BE2C (cell line): ENCODE measurements at regions not wholly inside any gene's neighbourhood (a gene's known extent, or its start where the extent isn't known, plus 50 kb on each side); places are given as distances from the start of the nearest gene placed in this dataset.
"Not testable (repeated sequence)": the region's sequence is repeated elsewhere in the genome, so short reads cannot be mapped to it uniquely, and the experiment has no call there.

Experiments
- DNase-seq: peaks from one replicate; pipeline ENCODE4 v3.0.0-alpha.2; 2020
- H3K27me3 ChIP-seq: fragments of 250-450 bp; sonication (Bioruptor Pico); 2 replicates; pipeline ENCODE4 v1.5.1; 2020; ENCODE audit warnings: mild to moderate bottlenecking
- H3K36me3 ChIP-seq: fragments of 250-450 bp; sonication (Bioruptor Pico); 2 replicates; pipeline ENCODE4 v1.5.1; 2020; ENCODE audit warnings: mild to moderate bottlenecking
- H3K4me1 ChIP-seq: fragments of 250-450 bp; sonication (Bioruptor Pico); 2 replicates; pipeline ENCODE4 v1.5.1; 2020
- H3K4me3 ChIP-seq: 2 replicates; pipeline ENCODE4 v1.5.1; 2011; ENCODE audit warnings: low read depth, low read length
- H3K9me3 ChIP-seq: fragments of 250-450 bp; sonication (Bioruptor Pico); 2 replicates; pipeline ENCODE4 v1.5.1; 2020
- TF ChIP-seq, protein P1 (sequence below): IDR thresholded peaks from 2 replicates; pipeline ENCODE4 v1.5.1; 2012; ENCODE audit warnings: mild to moderate bottlenecking, low read depth, low read length

- H3K36me3 ChIP-seq, H3K4me3 ChIP-seq, H3K9me3 ChIP-seq, H3K27me3 ChIP-seq, DNase-seq, H3K4me1 ChIP-seq: not testable (repeated sequence)
Measured at GRCh38 chr20:30569867-30570266, 687.6 kb upstream of the DEFB115 start.

DNA sequence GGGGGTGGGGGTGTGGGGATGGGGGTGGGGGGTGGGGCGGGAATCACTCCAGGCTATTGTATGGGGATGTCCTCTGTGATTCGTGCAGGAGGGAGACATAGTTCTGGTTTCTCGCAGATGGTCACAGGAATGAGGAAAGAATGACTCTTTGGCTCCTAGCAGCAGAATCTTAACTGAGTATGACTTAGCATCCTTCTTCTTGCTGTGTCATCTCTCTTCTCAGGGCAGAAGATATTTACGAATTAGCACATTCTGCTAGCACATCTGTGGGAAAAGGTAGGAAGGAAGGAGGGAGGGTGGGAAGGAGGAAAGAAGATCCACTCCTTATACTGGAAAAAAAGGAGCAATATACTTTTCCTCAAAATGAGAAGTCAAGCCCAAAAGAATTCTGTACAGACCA lies 686.8 kb upstream of the DEFB115 start:
- not testable (repeated sequence) for H3K9me3 ChIP-seq, H3K36me3 ChIP-seq, DNase-seq, H3K4me1 ChIP-seq, H3K27me3 ChIP-seq, H3K4me3 ChIP-seq

DNA sequence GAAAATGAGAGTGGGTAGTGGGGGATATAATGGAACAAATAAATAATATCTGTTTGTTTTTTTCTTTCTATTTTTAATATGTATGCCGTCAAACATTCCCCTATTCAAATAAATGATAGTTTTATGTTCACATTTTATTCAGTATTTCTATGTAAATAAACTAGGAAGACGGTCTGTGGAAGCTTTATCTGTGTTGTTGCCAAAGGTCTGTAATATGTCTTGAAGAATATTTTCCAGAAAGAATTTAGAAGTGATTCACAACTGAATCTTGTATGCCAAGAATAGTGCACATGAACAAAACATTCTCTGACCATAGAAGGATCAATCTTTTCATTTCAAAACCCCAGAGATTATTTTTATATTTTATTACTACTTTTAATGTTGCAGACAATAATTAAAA lies 683.1 kb upstream of the DEFB115 start:
- H3K36me3 ChIP-seq, DNase-seq, H3K9me3 ChIP-seq, H3K4me1 ChIP-seq, H3K27me3 ChIP-seq, H3K4me3 ChIP-seq: not testable (repeated sequence)

- H3K4me1 ChIP-seq, DNase-seq, H3K9me3 ChIP-seq, H3K27me3 ChIP-seq, H3K36me3 ChIP-seq: not testable (repeated sequence)
- H3K4me3 ChIP-seq = peak overlapping the region; percentile 63
Measured at GRCh38 chr20:30579069-30579468, 678.4 kb upstream of the DEFB115 start.

- H3K27me3 ChIP-seq, H3K4me1 ChIP-seq, H3K9me3 ChIP-seq, H3K36me3 ChIP-seq: not testable (repeated sequence)
- peak overlapping the region; percentile 63 for H3K4me3 ChIP-seq
- DNase-seq = peak; percentile 80
Measured at GRCh38 chr20:30579824-30580438, 677.5 kb upstream of the DEFB115 start.

- not testable (repeated sequence) for H3K9me3 ChIP-seq, H3K36me3 ChIP-seq, DNase-seq, H3K4me1 ChIP-seq, H3K4me3 ChIP-seq, H3K27me3 ChIP-seq
- TF ChIP-seq, protein P1, sequence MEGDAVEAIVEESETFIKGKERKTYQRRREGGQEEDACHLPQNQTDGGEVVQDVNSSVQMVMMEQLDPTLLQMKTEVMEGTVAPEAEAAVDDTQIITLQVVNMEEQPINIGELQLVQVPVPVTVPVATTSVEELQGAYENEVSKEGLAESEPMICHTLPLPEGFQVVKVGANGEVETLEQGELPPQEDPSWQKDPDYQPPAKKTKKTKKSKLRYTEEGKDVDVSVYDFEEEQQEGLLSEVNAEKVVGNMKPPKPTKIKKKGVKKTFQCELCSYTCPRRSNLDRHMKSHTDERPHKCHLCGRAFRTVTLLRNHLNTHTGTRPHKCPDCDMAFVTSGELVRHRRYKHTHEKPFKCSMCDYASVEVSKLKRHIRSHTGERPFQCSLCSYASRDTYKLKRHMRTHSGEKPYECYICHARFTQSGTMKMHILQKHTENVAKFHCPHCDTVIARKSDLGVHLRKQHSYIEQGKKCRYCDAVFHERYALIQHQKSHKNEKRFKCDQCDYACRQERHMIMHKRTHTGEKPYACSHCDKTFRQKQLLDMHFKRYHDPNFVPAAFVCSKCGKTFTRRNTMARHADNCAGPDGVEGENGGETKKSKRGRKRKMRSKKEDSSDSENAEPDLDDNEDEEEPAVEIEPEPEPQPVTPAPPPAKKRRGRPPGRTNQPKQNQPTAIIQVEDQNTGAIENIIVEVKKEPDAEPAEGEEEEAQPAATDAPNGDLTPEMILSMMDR = peak; percentile 47
Measured at GRCh38 chr20:30581839-30582238, 675.6 kb upstream of the DEFB115 start.

DNA sequence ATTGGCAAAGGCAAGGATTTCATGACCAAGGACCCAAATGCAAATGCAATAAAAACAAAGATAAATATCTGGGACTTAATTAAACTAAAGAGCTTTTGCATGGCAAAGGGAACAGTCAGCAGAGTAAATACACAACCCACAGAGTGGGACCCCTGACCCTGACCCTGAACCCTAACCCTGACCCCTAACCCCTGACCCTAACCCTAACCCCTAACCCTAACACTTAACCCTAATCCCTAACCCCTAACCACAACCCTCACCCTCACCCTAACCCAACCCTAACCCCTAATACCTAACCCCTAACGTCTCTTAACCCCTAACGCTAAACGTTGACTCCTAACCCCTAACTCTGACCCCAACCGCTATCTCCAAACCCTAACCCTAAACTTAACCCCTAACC lies 673.1 kb upstream of the DEFB115 start:
- H3K4me3 ChIP-seq, H3K9me3 ChIP-seq, H3K36me3 ChIP-seq, DNase-seq, H3K27me3 ChIP-seq, H3K4me1 ChIP-seq: not testable (repeated sequence)

- H3K4me3 ChIP-seq = peak overlapping the region; percentile 49
- H3K9me3 ChIP-seq, H3K36me3 ChIP-seq, H3K27me3 ChIP-seq, H3K4me1 ChIP-seq: not testable (repeated sequence)
- peak; percentile 93 for DNase-seq
- TF ChIP-seq, protein P1 = peak; percentile 58
Measured at GRCh38 chr20:30585244-30585796, 672.1 kb upstream of the DEFB115 start.

- not testable (repeated sequence) for H3K4me1 ChIP-seq, H3K27me3 ChIP-seq, H3K36me3 ChIP-seq, H3K9me3 ChIP-seq
- peak overlapping the region; percentile 49 for H3K4me3 ChIP-seq
- peak; percentile 17 for DNase-seq
Measured at GRCh38 chr20:30586178-30586577, 671.3 kb upstream of the DEFB115 start.

GRCh38 chr20:30593572-30593971 lies 663.9 kb upstream of the DEFB115 start:
- DNase-seq = no peak
- TF ChIP-seq, protein P1 = no peak
- H3K4me3 ChIP-seq = no peak overlapping the region
- no peaks in the 10 kb centered on the region for H3K27me3 ChIP-seq
- H3K4me1 ChIP-seq = no peaks in the 10 kb centered on the region
- no peaks in the 10 kb centered on the region for H3K36me3 ChIP-seq
- no peaks in the 10 kb centered on the region for H3K9me3 ChIP-seq
